Activated T-helper 1 cell treated with anti-CD3 and anti-CD28 coated beads, Interleukin-2, amount 50 U/mL, for 16 hours (primary cell): ENCODE measurements at regions not wholly inside any gene's neighbourhood (a gene's known extent, or its start where the extent isn't known, plus 50 kb on each side); places are given as distances from the start of the nearest gene placed in this dataset.
"Not testable (repeated sequence)": the region's sequence is repeated elsewhere in the genome, so short reads cannot be mapped to it uniquely, and the experiment has no call there.

Experiments used
- DNase-seq, 2 donors: peaks; one replicate each; pipeline ENCODE4 v3.0.0-alpha.2; 2020; ENCODE audit warnings: low read depth in 1 of 2, low spot score in 1 of 2

DNA sequence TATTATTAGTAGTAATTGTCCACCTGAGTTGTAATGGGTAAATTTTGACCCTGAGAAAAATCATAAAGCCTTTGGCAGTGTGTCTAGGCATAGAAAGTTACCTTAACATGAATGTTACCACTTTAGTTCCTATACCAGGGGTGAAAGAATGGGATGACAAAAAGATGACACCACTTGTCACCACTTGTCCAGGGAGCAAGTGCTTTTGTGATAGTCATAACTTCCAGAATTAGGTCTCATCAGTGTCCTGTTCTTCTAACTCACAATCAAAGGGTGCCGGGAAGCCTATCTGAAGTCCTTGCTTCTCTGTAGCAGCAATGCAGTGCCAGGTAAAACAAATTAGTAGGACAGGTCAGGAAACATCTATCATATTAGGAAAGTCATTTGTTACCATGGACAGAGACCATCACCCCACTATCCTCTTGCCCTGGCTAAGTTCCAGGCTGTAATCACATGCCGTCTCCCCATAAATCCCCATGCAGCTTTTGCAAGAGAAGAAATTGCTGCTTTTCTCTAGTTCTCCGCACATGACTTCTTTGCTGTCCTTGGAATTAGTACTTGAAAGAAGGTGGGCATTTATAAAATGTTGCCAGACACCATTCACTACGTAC, 156.5 kb upstream of the SGCD start:
- no peak for DNase-seq

DNA sequence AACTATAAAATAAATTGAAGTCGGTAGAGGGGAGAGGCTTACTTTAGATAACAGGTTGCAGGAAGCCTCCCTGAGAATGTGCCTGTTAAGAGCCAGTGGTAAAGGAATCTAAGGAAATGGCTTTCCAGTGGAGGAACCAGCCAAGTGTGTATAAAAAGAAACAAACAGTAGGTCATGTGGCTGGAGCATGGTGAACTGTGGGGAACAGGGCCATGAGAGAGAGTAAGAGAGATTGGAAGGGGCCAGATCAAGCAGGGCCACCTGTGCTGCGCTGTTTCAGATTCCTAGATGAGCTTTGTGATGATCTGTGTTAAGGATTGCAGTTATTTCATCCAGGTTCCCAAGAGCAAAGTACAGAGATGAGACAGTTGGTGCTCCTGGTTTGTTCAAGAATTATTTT, 152.7 kb upstream of the SGCD start:
- DNase-seq, result no peak

DNA sequence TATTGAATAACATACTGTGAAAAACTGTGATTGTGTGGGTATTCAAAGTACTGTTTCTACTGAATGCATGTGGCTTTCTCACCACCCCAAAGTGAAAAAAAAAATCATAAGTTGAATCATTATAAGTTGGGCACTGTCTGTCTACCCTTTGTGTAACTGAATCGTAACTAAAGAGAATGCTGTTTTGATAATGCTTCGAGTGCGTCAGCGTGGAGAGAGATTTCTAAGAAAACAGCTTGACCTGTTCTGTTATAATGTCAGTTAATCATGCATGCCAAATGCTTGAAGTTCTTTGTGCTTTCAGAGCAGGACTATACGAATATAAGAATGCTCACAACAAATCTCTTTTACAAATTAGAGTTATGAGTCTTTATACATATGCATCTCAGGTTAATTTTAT, 148.8 kb upstream of the SGCD start:
- no peak for DNase-seq

DNA sequence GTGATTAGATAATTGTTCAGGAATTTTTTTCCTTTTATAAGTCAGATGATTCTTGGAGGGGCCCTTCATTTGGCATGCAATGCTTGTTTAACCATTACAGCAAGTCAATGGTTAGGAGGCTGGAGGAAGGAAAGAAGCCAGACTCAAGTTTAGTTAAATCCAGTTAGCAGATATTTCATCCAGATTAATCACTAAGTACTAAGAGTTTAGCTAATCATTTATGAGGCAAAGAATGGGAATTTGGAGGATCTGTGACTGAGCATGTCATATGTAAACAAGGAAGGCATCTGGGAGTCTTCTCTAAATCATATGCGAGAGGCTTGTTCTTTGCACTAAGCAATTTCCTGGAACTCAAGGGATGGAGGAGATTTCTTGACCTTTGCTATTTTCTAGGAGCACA, 145.3 kb upstream of the SGCD start:
- no peak for DNase-seq

DNA sequence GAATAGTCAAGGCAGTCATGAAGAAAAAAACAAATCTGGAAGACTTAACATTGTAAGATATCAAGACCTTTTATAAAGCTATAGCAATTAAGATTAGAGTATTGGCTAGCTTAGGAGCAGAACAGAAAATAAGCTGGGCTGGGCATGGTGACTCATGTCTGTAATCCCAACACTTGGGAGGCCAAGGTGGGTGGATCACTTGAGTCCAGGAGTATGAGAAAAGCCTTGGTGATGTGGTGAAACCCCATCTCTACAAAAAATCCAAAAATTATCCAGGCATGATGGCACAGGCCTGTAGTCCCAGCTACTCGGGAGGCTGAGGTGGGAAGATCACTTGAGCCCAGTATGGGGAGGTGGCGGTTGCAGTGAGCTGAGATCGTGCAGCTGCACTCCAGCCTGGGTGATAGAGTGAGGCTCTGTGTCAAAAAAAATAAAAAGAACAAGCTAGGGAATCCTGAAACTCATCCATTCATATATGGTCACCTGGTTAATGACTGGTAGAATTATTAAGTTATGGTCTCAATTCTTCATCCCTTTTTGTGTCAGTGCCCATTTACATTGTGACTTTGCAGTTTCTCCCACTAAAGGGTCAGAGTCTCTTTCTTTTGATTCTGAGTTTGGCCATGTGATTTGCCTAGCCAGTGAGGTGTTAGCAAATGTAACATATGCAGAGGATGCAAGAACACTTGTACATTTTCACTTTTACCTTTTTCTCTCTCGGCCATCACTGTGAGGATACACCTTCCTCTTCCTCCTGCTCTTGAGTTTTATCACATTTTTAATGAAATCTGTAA, 144.6 kb upstream of the SGCD start:
- no peak for DNase-seq

DNA sequence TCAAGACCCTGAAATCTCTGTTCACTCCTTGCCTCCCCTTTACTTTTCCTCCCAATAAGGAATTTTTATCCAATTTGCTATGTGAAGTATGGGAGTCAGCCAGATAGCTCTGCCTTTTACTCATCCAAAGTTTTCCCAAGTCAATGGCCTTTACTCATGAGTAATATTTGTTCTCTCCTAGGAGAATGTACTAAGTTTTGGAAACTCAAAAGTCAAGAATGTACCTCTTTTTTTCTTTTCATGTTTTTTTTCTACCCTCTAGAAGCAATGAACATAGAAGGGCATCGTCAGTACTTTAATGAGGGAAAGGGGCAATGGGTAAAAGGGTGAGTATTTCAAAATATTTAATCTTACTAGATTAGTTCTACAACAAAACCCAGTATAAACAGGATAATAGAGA, 140.2 kb upstream of the SGCD start:
- no peak for DNase-seq

DNA sequence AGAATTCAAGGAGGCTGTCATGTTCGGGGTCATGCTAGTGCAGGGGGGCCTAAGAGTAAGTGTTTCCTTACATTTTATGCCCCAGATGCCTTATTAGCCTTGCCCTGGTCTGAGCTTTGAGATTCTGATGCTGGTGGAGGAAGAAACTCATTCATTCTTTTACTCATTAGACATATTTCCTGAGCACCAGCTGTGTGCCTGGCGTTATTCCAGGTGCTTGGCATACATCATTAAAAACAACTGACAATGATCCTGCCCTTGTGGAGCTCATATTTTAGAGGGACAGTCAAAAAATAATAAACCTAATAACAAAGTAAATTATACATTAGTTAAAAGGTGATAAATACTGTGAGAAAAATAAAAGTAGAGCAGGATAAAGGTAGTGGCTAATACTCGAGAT, 138.9 kb upstream of the SGCD start:
- DNase-seq, result no peak

DNA sequence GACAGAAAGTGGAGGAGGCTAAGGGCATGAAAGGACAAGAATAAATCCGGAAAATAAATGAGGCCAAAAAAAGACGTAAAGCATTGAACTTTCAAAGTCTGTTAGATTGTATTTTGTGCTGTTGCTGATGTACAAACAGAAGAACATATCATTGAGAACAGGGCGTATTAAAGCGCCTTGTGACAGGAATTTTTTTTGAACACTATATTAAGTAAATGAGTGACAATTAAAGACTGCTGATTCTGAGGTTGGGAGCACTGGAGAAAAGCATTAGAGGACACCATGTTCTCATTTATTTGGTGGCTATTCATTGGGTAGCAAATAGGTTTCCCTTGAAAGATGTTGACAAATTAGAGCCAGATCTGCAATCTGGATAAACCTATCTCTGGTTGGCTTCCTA, 137.3 kb upstream of the SGCD start:
- no peak for DNase-seq

DNA sequence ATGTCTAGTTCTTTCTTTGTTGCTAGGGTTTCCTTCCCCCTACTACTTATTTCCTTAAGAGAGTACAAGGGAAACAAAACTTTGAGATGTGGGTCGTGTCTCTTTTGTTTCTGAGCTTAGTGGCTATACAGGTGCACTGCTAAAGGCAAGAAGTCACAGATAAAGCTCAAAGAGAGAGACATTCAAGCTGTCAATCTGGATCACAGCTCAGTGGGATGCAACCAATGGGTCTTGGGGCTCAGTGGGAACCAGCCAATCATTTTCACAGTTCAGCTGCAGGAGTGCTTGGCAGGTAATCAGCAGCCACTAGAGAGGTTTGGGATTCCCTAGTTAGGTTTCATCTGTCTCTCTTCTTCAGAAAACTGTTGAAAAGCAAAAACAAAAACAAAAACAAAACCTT, 135.4 kb upstream of the SGCD start:
- DNase-seq, result no peak

DNA sequence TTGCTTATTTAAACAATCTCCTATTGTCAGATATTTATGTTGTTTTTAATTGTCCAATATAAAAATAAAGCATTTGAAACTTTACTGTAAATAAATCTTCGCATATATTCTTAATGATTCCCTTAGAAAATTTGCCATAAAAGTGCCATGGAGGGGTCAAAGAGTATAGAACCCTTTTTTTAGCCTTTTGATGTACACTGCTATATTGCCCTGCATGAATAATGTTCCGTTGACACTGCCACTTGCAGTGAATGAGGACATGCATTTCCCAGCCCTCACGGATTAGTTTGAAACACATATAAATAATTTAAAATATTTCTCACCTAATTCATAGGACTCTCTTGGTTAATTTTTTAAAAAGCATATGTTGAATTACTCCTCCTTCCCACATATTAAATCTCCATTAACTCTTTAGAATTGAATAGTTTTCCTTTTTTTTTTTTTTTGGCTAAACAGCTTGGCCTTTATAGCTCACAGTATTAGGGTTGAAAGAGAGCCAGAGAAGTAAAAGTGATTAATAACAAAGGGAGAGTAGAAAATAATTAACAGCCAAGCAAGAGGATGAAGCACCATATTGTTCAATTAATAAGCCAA, 129.8 kb upstream of the SGCD start:
- no peak for DNase-seq

DNA sequence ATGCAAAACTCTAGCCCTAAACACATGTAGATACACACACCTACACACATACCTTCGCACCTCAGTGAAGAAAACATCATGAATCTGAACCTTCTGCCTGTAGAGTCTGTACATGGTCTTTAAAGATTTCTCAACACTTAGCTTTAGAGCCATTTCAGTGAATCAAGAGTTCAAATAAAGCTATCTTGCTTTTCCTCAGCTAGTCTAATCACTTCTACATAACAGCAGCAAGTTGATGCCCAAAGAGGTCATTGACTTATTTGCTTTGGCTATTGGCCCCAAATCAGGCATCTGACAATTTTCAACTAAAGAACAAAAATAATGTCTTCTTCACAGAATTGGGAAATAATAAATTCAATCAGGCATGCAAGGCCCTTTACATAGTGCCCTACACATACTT, 127.9 kb upstream of the SGCD start:
- no peak for DNase-seq

DNA sequence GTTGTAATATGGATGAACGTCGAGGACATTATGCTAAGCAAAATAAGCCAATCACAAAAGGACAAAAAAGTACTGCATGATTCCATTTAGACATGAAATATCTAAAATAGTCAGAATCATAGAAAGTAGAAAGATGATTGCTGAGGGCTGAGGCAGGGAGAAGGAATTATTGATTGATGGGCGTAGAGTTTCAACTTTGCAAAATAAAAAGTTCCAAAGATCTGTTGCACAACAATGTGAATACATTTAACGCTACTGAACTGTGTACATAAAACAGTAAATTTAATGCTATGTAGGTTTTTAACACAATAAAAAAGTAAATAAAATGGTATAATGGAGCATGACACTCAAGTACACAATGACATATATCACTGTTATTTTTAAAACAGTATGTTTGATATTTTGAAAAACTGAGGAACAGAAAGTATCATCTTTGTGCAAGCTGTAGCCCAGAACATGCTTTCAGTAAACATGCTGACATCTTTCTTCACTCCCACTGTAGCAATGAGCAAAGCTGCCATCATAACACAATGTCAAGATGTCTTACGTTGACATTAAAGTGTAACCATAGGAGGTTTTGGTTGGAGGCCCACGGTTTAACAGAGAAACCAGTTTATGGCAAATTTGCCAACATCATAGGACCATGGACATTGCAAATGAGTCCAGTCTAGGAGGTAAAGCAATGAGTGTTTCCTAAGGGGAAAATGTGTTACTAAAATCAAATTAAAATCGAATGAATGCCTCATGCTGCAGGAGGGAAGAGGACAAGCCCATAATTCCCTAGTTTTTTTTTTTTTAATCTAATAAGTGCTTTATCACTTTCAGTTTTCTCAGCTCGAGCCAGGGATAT, 125.8 kb upstream of the SGCD start:
- no peak for DNase-seq

DNA sequence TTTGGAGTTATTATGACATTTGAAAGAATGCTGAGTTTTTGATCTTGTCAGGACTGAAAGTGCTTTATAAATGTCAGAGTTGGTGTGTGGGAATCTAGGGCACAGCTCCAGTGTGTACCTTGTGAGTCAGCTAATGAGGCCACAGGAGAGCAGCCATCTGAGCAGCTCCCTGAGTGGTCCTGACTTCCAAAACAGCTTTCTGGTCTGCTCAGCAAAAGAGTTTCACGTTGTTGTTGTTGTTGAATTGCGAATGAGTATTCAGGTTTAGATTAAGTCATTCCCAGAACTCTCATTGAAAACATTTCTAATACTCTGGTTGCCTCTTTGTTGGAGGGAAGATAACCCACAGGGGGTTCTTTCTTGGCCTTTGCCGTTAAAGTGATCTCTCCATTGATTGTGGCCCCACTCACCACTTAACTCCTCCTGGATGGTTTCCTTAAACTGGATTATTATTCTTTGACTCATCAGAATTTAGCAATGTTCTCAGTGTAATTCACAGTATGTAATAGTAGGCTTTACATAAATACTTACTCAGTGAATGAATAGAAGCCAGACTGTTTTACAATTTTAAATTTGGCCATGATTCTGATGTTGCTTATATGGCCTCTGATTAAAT, 125.1 kb upstream of the SGCD start:
- no peak for DNase-seq

DNA sequence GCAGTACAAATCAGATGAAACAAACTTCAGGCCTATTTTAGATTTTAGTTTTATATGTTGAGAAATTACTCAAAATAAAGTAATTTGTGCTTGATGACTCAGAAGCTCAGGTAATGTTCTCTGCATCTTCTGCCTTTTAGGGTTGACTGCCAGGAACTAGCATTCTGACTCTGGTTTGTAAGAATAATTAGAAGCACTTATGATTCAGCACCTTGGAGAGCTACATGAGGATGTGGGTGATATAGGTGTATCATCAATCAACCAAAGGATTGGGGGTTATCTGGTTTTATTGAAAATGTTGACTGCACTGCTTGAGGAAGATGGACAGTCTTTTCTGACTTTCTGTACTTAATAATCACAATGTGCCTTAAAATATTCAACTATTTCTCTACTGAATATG, 118.7 kb upstream of the SGCD start:
- no peak for DNase-seq

DNA sequence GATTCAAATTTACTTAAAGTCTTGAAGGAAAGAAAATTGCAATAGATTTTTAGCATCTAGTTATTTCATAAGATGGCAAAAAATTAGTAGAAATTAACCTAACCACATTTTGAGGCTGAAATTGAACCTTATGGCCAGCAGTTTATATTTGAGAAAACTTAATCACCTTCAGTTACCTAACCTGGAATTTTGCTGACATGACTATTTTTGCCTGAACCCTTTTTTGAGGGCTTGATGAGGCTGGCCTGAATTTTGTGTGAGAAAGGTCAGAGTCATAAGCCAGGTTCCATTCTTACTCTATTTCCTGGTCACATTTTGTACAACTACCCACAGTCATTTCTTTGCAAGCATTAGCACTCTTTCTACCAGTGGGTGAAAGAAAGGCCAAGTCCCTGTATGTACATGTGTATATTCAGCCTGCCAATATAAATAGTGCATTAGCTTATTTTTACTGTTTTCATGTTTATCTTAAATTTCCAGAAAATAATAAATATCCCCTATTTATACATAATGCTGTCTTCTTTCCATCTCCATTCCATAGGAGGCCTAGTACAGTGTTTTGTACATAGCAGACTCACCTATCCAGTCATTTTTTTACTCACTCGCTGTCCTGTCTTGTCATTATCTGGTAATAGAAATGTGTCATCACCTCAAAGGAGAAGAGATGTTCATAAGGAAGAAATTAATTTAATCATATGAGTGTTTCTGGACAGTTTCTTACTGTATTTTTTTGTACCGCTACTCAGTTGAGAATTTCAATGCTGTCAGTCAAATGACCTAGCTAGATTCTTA, 108.4 kb upstream of the SGCD start:
- DNase-seq, result no peak

DNA sequence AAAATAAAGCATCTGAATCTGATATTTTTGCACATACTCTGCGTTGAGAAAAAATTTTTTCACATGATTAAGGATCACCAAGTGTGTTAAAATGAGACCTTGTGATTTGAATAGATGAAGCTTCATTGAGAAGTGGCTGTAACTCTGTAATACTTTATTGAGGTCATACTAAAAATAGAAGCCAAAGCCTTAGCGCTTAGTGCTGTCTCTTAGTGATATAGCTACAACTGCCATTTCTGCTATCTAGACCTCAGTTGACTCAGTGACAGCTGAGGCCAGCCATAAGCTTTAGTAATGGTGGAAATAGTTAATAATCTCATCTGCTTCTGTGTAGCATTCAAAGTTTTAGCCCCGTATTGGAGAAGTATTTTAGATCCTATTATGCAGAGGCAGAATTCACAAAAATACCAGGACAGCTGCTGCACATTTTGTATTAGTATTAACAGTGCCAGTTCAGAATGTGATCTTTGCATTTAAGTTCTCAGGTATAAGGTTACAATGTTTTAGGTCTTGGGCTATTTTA, 107.4 kb upstream of the SGCD start:
- no peak for DNase-seq

DNA sequence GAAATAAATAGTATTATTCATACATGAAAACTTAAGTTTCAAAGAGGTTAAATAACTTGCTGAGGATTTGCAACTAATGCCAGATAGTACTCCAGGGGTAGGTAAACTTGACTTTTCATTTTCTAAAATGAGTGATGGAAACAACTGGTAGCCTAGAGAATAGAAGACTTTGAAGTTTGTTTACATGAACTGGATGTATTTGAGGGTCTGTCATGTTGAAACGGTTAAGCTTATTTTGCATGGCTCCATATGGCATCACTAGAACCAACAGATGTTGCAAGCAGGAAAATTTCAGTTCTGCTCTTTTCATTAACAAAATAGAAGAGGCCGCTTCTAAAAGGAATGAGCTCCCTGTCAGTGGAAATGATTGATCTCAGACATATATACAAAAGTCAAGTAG, 105.1 kb upstream of the SGCD start:
- no peak for DNase-seq

DNA sequence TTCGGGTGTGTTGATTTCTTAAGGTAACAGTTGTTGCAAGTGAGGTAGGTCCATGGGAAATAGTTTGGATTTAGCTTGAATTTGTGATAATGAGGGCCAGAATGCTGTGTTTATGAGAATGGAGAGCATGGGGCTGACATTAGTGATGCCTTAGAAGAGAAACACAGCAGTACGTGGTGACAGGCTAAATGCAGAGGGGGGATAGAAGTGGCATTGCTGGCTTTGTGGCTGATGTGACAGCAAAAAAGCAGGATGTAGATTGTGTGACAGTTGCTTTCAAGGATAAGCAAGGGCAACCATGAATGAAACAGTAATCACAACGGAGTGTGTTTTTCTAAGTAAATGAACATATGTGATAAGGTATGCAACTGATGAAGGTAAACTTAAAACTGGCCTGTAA, 103.4 kb upstream of the SGCD start:
- no peak for DNase-seq

DNA sequence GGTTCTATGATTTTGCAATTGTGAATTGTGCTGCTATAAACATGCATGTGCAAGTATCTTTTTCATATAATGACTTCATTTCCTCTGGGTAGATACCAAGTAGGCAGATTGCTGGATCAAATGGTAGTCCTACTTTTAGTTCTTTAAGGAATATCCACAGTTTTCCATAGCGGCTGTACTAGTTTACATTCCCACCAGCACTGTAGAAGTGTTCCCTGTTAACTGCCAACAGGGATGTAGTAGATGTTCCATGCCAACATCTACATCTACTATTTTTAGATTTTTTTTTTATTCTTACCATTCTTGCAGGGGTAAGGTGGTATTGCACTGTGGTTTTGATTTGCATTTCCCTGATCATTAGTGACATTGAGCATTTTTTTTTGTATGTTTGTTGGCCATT, 100.5 kb upstream of the SGCD start:
- DNase-seq, result not testable (repeated sequence)

DNA sequence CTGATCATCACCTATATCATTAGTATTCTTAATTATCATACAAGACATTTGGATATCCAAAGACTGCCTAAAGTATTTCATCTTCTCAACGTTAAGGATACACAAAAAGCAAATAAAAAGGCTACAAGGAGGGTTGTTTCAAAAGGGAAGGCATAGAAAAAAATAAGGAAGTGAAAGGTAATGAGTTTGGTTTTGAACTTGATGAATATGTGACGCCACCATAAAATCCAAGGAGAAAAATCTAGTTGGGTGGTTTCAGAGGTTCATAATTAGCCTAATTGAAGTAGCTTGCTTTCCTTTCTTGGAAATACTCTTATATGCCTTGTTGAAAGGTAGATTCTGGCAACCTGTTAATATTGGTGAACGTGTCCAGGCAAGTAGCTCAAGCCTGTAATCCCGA, 96.1 kb upstream of the SGCD start:
- no peak for DNase-seq
